ENCODE measurements at regions not wholly inside any gene's neighbourhood (a gene's known extent, or its start where the extent isn't known, plus 50 kb on each side); places are given as distances from the start of the nearest gene placed in this dataset.
"Not testable (repeated sequence)": the region's sequence is repeated elsewhere in the genome, so short reads cannot be mapped to it uniquely, and the experiment has no call there.

DNA sequence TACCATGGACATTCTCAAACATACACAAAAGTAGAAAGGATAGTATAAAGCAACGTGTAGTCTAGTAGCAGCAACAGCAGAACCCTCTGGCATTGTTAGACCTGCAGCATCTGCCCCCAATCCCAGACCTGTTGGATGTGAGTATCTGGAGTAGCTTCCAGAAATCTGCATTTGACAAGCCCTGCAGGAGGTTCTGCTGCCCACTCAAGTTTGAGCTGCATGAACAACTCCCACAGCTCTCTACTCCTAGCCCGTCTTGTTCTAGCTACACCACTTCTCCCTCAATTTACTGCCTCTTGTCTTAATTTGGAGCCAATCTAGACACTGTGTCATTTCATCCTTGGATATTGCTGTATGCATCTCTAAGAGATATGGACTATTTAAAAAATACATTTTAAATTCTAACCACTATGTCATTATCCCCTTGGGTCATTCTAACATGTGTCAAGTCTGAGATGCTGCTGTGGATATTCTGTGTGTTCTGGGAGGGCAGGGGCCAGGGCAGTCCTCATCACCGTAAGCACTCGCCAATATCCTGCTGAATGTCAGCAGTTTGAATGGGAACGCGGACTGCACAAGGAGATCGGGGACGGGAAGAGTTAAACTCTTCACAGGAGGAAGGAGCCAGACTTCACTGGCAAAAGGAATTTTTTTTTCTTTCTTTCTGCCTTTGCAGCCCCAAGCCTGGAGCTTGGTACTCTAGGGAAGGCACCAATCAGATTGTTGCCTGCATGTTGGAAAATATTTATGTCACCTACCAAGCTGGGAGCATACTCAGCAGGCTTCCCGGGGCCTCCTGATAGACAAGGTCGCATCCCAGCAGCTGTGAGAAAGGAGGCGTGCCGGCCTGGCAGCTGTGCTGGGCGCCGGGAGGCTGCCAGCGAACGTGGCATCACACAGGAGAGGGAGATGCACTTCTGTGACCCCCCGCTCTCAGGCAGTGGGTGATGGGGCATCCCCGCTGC lies 429.0 kb downstream of the MIAT start:
- no peak for DNase-seq (ENCODE audit: low read depth in 2 of 3, low spot score in 1 of 3)

GRCh38 chr22:27087051-27087450 lies 429.7 kb downstream of the MIAT start:
- no peak for DNase-seq (ENCODE audit: low read depth in 2 of 3, low spot score in 1 of 3)

DNA sequence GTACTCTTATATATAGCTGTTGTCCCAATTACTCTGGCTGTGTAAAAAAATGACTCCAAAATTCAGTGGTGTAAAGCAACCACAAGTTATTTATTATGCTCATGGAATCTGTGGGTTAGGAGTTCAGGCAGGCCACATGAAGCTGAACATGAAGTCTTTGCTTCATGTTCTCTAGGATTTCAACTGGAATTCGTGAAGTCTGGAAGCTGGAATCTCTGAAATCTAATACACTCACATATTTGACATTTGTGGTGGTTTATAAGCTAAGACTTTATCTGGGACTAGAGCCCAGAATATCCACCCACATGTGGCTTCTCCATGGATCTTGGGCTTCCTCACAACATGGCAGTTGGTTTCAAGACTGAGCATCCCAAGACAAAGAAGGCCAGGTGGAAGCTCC lies 430.6 kb downstream of the MIAT start:
- no peak for DNase-seq (ENCODE audit: low read depth in 2 of 3, low spot score in 1 of 3)

GRCh38 chr22:27089264-27089663 lies 431.9 kb downstream of the MIAT start:
- no peak for DNase-seq (ENCODE audit: low read depth in 2 of 3, low spot score in 1 of 3)

DNA sequence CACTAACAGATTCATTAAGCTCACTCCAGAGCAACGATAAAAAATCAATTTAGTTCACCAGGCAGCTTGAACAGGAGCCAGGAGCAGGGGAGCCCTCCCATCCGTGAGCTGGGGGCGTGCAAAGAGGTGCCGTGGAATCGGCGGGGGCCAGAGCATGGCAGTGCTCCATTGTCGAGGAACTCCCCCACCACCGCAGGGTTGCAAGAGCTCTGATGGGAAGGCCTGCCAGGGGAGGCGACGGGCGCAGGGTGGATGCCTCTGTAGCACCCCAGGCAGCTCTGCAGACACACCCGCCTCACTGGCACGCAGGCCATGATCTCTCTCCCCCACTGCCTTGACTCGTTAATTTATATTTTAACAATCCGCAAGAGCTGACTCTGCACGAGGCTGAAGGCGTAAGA lies 433.2 kb downstream of the MIAT start:
- no peak for DNase-seq (ENCODE audit: low read depth in 2 of 3, low spot score in 1 of 3)

GRCh38 chr22:27093422-27093821 lies 436.0 kb downstream of the MIAT start:
- no peak for DNase-seq (ENCODE audit: low read depth in 2 of 3, low spot score in 1 of 3)

GRCh38 chr22:27094633-27095308 lies 437.4 kb downstream of the MIAT start:
- DNase-seq (ENCODE audit: low read depth in 2 of 3, low spot score in 1 of 3) = no peak

GRCh38 chr22:27097506-27097905 lies 440.1 kb downstream of the MIAT start:
- no peak for DNase-seq (ENCODE audit: low read depth in 2 of 3, low spot score in 1 of 3)

- DNase-seq (ENCODE audit: low read depth in 2 of 3, low spot score in 1 of 3) = no peak
Measured at GRCh38 chr22:27097933-27098332, 440.5 kb downstream of the MIAT start.

- no peak for DNase-seq (ENCODE audit: low read depth in 2 of 3, low spot score in 1 of 3)
Measured at GRCh38 chr22:27099946-27100722, 442.7 kb downstream of the MIAT start.

GRCh38 chr22:27100789-27101188 lies 443.4 kb downstream of the MIAT start:
- DNase-seq (ENCODE audit: low read depth in 2 of 3, low spot score in 1 of 3) = no peak

GRCh38 chr22:27101288-27101687 lies 443.9 kb downstream of the MIAT start:
- DNase-seq (ENCODE audit: low read depth in 2 of 3, low spot score in 1 of 3) = no peak

- no peak for DNase-seq (ENCODE audit: low read depth in 2 of 3, low spot score in 1 of 3)
Measured at GRCh38 chr22:27104449-27104848, 447.1 kb downstream of the MIAT start.

DNA sequence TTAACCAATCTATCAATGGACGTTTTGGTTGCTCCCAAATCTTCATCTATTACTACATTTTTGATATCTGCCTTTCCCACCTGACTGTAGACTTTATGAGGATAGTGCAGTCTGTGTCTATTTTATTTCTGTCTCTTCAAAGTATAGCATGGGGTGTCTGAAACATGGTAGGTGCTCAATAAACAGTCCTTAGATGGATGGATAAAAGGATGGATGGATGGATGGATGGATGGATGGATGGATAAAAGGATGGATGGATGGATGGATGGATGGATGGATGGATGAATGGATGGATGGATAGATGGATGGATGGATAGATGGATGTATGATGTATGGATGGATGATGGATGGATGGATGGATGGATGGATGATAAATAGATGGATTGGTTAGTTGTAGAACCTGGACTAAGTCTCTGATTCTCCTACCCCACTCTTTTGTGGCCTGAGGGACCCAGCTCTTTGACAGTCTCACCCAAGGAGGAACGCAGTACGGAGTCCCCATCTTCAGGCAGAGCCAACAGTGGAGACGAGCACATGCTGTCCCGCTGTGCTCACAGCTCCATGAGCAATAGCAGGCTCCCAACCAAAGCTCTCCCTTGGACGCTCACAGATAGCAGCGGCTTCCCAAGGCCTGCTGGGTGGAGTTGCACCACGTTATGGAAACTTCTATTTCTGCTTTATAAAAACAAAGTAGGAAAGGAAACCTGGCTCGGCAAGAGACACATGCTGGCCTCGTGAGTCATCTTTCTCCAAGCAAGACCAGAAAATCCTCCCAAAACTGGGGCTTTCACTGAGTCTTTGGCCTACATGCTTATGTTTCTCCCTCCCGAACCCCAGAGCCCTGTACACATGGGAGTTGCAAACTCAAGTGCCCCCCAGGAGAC lies 448.0 kb downstream of the MIAT start:
- DNase-seq (ENCODE audit: low read depth in 2 of 3, low spot score in 1 of 3) = no peak

GRCh38 chr22:27106985-27107384 lies 449.6 kb downstream of the MIAT start:
- no peak for DNase-seq (ENCODE audit: low read depth in 2 of 3, low spot score in 1 of 3)

GRCh38 chr22:27107386-27107785 lies 450.0 kb downstream of the MIAT start:
- no peak for DNase-seq (ENCODE audit: low read depth in 2 of 3, low spot score in 1 of 3)

DNA sequence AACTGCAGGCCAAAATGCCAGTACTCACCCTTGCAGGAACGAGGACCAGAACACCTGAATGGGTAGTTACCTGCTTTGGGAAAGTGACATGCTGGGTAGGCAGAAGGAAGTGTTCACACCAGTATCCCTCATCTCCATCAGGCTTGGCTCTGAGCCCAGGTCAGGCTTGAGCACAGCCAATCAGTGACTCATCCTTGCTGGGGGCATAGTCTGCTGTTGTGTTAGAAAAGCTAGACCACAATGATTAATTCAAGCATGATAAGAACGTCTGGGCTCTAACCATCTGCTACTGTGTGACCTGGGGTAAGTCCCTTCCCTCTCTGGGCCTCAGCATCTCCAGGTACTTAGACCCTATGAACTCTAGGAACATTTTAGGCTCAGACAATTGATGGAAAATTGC lies 450.4 kb downstream of the MIAT start:
- DNase-seq (ENCODE audit: low read depth in 2 of 3, low spot score in 1 of 3) = no peak

- no peak for DNase-seq (ENCODE audit: low read depth in 2 of 3, low spot score in 1 of 3)
Measured at GRCh38 chr22:27108425-27109114, 451.2 kb downstream of the MIAT start.

DNA sequence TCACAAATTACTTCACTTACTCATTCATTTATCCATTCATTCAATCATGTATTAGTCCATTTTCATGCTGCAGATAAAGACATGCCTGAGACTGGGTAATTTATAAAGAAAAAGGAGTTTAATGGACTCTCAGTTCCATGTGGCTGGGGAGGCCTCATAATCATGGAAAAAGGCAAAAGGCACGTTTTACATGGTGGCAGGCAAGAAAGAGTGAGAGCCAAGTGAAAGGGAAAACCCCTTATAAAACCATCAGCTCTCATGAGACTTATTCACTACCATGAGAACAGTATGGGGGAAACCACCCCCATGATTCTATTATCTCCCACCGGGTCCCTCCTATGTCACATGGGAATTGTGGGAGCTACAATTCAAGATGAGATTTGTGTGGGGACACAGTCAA lies 452.0 kb downstream of the MIAT start:
- not testable (repeated sequence) for DNase-seq (ENCODE audit: low read depth in 2 of 3, low spot score in 1 of 3)

Measured in stimulated activated CD4-positive, alpha-beta T cell treated with anti-CD3 and anti-CD28 coated beads, Interleukin-12 subunit alpha, Interleukin-12 subunit beta, amount 100 ng/mL, for 48 hours (primary cell).